SK-N-SH (cell line): ENCODE measurements at regions not wholly inside any gene's neighbourhood (a gene's known extent, or its start where the extent isn't known, plus 50 kb on each side); places are given as distances from the start of the nearest gene placed in this dataset.

Experiments
- CHD2 ChIP-seq: fragments of 150-350 bp; IDR thresholded peaks from 2 replicates; pipeline ENCODE4 v1.6.1; 2018; ENCODE audit warnings: low read length; ENCODE audit not compliant: partially characterized antibody
- FOXJ3 ChIP-seq: sonication (generic); formaldehyde crosslinking; IDR thresholded peaks from 2 replicates; pipeline ENCODE4 v1.5.1; 2020; ENCODE audit warnings: mild to moderate bottlenecking, missing genetic modification reagents
- NFIC ChIP-seq: IDR thresholded peaks from 2 replicates; pipeline ENCODE4 v1.4.0; 2012; ENCODE audit warnings: borderline replicate concordance
- RCOR1 ChIP-seq: fragments of 150-350 bp; IDR thresholded peaks from 2 replicates; pipeline ENCODE4 v1.6.1; 2017; ENCODE audit warnings: antibody characterized with exemption, low read length
- RFX5 ChIP-seq: IDR thresholded peaks from 2 replicates; pipeline ENCODE4 v1.6.1; 2012; ENCODE audit warnings: mild to moderate bottlenecking, improper control_type of control experiment, low read length
- SIN3A ChIP-seq: IDR thresholded peaks from 2 replicates; pipeline ENCODE4 v1.6.1; 2012; ENCODE audit warnings: low read depth, mild to moderate bottlenecking, low read length, moderate library complexity, borderline replicate concordance
- TF ChIP-seq, protein P1 (sequence below): fragments of 200-600 bp; sonication (generic); IDR thresholded peaks from 2 replicates; pipeline ENCODE4 v1.6.1; 2017; ENCODE audit warnings: antibody characterized with exemption, mild to moderate bottlenecking, moderate library complexity

DNA sequence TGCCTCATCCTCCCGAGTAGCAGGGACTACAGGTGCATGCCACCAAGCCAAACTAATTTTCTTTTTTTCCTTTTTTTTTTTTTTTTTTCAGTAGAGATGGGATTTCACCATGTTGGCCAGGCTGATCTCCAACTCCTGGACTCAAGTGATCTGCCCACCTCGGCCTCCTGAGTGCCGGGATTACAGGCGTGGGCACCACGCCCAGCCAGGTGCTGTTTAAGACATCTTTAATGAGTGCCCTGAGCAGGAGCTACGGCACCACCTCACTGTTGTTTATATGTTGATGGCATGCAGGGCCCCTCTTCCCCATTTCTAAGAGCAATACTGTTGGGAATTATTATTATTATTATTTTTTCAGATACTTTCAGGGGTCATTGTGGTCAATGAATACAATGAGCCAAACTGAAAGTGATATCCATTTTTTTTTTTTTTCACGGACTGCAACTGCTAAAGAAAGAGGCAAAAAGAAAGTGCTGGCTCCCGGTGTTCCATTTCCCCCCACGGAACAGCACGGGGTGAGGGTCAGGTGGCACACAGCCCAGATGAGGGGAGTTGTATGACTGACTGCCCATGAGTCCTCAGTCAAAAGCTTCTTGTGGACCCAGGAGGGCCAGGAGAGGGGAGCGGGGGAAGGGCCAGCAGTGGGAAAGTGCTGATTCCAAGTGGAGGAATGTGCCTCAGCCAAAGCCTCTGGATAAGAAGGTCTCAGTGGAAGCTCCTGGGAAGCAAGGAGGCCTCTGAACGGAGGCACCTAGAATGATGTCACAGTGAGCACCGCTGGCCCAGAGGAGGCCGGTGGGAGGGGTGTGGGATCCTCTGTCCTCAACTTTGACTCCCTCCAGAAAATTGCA lies 101.8 kb upstream of the HPF1 start:
- TF ChIP-seq, protein P1, sequence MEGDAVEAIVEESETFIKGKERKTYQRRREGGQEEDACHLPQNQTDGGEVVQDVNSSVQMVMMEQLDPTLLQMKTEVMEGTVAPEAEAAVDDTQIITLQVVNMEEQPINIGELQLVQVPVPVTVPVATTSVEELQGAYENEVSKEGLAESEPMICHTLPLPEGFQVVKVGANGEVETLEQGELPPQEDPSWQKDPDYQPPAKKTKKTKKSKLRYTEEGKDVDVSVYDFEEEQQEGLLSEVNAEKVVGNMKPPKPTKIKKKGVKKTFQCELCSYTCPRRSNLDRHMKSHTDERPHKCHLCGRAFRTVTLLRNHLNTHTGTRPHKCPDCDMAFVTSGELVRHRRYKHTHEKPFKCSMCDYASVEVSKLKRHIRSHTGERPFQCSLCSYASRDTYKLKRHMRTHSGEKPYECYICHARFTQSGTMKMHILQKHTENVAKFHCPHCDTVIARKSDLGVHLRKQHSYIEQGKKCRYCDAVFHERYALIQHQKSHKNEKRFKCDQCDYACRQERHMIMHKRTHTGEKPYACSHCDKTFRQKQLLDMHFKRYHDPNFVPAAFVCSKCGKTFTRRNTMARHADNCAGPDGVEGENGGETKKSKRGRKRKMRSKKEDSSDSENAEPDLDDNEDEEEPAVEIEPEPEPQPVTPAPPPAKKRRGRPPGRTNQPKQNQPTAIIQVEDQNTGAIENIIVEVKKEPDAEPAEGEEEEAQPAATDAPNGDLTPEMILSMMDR, result no peak
- TF ChIP-seq NFIC (no peak), RFX5 (no peak), RCOR1 (no peak), CHD2 (no peak), SIN3A (no peak), FOXJ3 (CRISPR knock-in tag) (no peak)
